Esophagus squamous epithelium (tissue), 5 donors: ENCODE measurements at regions not wholly inside any gene's neighbourhood (a gene's known extent, or its start where the extent isn't known, plus 50 kb on each side); places are given as distances from the start of the nearest gene placed in this dataset.
"Not testable (repeated sequence)": the region's sequence is repeated elsewhere in the genome, so short reads cannot be mapped to it uniquely, and the experiment has no call there.

Source experiments
- DNase-seq: peaks from one replicate; lab custom pipeline; 2025; lab: John Stamatoyannopoulos, UW
- H3K27ac ChIP-seq, 4 donors: fragments of 200-600 bp; sonication (generic); one replicate each; pipeline ENCODE4 v1.5.1; 2016 to 2019; ENCODE audit warnings: mild to moderate bottlenecking in 1 of 4
- H3K27me3 ChIP-seq, 4 donors: fragments of 200-600 bp; sonication (generic); 1 replicate in 3 of 4; 2 replicates in 1 of 4; pipeline versions ENCODE4 v1.5.1 to v1.6.0; 2017 to 2021; ENCODE audit warnings: antibody characterized with exemption in 1 of 4
- H3K36me3 ChIP-seq, 3 donors: fragments of 200-600 bp; sonication (generic); one replicate each; pipeline ENCODE4 v1.5.1; 2016 to 2019
- H3K4me1 ChIP-seq, 3 donors: fragments of 200-600 bp; sonication (generic); one replicate each; pipeline ENCODE4 v1.5.1; 2017 to 2019
- H3K4me3 ChIP-seq, 4 donors: fragments of 200-600 bp; sonication (generic); 1 replicate in 3 of 4; 2 replicates in 1 of 4; pipeline ENCODE4 v1.5.1; 2016 to 2019; ENCODE audit warnings: mild to moderate bottlenecking in 2 of 4, moderate library complexity in 1 of 4
- H3K9me3 ChIP-seq, 3 donors: fragments of 200-600 bp; sonication (generic); one replicate each; pipeline ENCODE4 v1.5.1; 2016 to 2019
- POLR2A ChIP-seq, 4 donors: fragments of 450-650 bp; IDR thresholded peaks; one replicate each; pipeline ENCODE4 v1.6.1; 2017; ENCODE audit warnings: antibody characterized with exemption in 4 of 4, mild to moderate bottlenecking in 4 of 4, moderate library complexity in 3 of 4
- WGBS, 2 donors: methylation state at CpG; one replicate each; pipeline ENCODE4 v1.1.5; 2018; 5-methylcytosine and 5-hydroxymethylcytosine counted together
- intact Hi-C: fragments of 100-400 bp; cut with DNase I; formaldehyde crosslinking; loops from one replicate; pipeline ENCODE4 v1.15.0; 2022
- TF ChIP-seq, protein P1 (sequence below), 6 experiments: fragments of 450-650 bp in 4 of 6; fragments of 200-600 bp in 2 of 6; sonication (generic) in 2 of 6; IDR thresholded peaks; one replicate each; pipeline ENCODE4 v1.5.1; 2016 to 2019; ENCODE audit warnings: antibody characterized with exemption in 6 of 6, mild to moderate bottlenecking in 4 of 6, moderate library complexity in 4 of 6
- donor health status: DM: yes; HTN: yes; CAD: no.

GRCh38 chr15:87704276-87704675 is 552.3 kb downstream of the NTRK3 start:
- intact Hi-C loops, result no loop called here
- Histone ChIP-seq H3K4me3 (no peak overlapping the region), H3K9me3 (no peaks in the 10 kb centered on the region), H3K4me1 (no peaks in the 10 kb centered on the region), H3K36me3 (no peaks in the 10 kb centered on the region), H3K27me3 (no peaks in the 10 kb centered on the region), H3K27ac (no peak overlapping the region)
- WGBS, 2 donors, result 75 to 80% methylated on average over 5 of the region's 5 CpGs
- no peak for DNase-seq
- TF ChIP-seq, protein P1, sequence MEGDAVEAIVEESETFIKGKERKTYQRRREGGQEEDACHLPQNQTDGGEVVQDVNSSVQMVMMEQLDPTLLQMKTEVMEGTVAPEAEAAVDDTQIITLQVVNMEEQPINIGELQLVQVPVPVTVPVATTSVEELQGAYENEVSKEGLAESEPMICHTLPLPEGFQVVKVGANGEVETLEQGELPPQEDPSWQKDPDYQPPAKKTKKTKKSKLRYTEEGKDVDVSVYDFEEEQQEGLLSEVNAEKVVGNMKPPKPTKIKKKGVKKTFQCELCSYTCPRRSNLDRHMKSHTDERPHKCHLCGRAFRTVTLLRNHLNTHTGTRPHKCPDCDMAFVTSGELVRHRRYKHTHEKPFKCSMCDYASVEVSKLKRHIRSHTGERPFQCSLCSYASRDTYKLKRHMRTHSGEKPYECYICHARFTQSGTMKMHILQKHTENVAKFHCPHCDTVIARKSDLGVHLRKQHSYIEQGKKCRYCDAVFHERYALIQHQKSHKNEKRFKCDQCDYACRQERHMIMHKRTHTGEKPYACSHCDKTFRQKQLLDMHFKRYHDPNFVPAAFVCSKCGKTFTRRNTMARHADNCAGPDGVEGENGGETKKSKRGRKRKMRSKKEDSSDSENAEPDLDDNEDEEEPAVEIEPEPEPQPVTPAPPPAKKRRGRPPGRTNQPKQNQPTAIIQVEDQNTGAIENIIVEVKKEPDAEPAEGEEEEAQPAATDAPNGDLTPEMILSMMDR (IDR thresholded peaks at IDR 0.05), result no peak
- no peak for TF ChIP-seq POLR2A (IDR thresholded peaks at IDR 0.05)

DNA sequence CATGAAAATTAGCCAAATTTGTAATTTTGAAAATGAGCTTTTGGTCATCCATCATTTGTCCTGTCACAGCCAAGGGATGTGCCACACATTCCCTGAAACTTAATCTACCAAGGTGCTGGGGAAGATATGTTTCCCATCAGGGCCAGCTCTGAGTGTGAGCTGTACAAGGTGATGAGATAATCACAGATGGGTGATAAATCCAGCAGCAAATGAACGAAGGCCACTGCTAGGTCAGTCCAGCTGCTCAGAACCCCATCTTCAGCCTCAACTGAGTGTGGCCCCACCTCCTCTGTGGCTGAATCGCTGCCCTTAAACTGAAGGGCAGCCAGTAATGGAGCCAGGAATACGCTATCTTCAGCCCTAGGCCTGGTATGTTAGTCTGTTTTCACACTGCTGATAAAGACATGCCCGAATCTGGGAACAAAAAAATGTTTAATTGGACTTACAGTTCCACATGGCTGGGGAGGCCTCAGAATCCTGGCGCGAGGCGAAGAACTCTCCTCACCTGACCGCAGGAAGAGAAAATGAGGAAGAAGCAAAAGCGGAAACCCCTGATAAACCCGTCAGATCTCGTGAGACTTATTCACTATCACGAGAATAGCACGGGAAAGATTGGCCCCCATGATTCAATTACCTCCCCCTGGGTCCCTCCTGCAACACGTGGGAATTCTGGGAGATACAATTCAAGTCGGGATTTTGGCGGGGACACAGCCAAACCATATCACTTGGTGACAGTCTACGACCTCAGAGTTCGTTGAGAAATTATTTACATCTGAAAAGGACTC is 553.0 kb downstream of the NTRK3 start:
- intact Hi-C loops, result no loop called here
- Histone ChIP-seq H3K36me3 (no peaks in the 10 kb centered on the region), H3K27ac (no peak overlapping the region), H3K4me1 (no peaks in the 10 kb centered on the region), H3K9me3 (no peaks in the 10 kb centered on the region), H3K27me3 (no peaks in the 10 kb centered on the region), H3K4me3 (no peak overlapping the region)
- WGBS, 2 donors, result 66 to 74% methylated on average over 16 to 17 of the region's 18 CpGs
- TF ChIP-seq, protein P1 (IDR thresholded peaks at IDR 0.05), result no peak
- TF ChIP-seq POLR2A (IDR thresholded peaks at IDR 0.05), result no peak
- DNase-seq, result no peak

- no peaks in the 10 kb centered on the region for H3K9me3 ChIP-seq
- H3K27me3 ChIP-seq, result no peaks in the 10 kb centered on the region
- TF ChIP-seq POLR2A (IDR thresholded peaks at IDR 0.05), result no peak
- TF ChIP-seq, protein P1 (IDR thresholded peaks at IDR 0.05), result no peak
- H3K4me1 ChIP-seq, result no peaks in the 10 kb centered on the region
- WGBS, 2 donors, result 76 to 80% methylated on average over 4 of the region's 4 CpGs
- intact Hi-C loops, result no loop called here
- no peaks in the 10 kb centered on the region for H3K36me3 ChIP-seq
- no peak overlapping the region for H3K4me3 ChIP-seq
- H3K27ac ChIP-seq, result no peak overlapping the region
- no peak for DNase-seq
Measured at GRCh38 chr15:87702270-87702669, 554.3 kb downstream of the NTRK3 start.

DNA sequence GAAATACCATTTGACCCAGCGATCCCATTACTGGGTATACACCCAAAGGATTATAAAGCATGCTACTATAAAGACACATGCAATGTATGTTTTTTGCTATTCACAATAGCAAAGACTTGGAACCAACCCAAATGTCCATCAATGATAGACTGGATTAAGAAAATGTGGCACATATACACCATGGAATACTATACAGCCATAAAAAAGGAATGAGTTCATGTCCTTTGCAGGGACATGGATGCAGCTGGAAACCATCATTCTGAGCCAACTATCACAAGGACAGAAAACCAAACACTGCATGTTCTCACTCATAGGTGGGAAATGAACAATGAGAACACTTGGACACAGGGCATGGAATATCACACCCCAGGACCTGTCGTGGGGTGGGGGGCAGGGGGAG is 558.1 kb downstream of the NTRK3 start:
- DNase-seq, H3K27me3 ChIP-seq, H3K36me3 ChIP-seq, H3K9me3 ChIP-seq, H3K4me3 ChIP-seq, H3K4me1 ChIP-seq, intact Hi-C loops, H3K27ac ChIP-seq: not testable (repeated sequence)
- WGBS, 2 donors, result 70 to 73% methylated on average over 2 of the region's 2 CpGs

DNA sequence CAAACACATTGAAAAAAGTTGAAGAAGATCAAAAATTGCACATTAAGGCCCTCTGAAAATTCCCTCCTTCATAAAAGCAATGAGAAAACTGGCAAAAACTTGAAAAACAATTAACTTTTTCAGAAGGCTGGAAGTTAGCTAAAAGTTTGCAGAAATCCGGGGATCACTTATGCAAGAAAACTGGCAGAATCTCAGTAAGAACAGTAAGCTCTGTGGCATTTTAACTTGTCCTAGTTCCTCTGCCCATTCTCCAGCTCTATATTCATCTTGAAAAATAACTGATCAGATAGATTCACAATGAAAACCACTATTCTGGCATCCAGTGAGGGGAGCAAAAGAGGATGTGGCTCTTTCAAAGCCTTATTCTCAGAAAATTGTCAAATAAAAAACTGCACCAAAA is 566.8 kb downstream of the NTRK3 start:
- H3K36me3 ChIP-seq, result no peaks in the 10 kb centered on the region
- no peak for DNase-seq
- intact Hi-C loops, result no loop called here
- TF ChIP-seq, protein P1 (IDR thresholded peaks at IDR 0.05), result no peak
- TF ChIP-seq POLR2A (IDR thresholded peaks at IDR 0.05), result no peak
- H3K4me3 ChIP-seq, result no peak overlapping the region
- WGBS, 2 donors, result 78 to 80% methylated on average over 1 of the region's 1 CpG
- no peaks in the 10 kb centered on the region for H3K9me3 ChIP-seq
- H3K27ac ChIP-seq, result no peak overlapping the region
- H3K4me1 ChIP-seq, result no peaks in the 10 kb centered on the region
- H3K27me3 ChIP-seq, result no peaks in the 10 kb centered on the region
